Retinal pigment epithelial cell (primary cell): ENCODE measurements at regions not wholly inside any gene's neighbourhood (a gene's known extent, or its start where the extent isn't known, plus 50 kb on each side); places are given as distances from the start of the nearest gene placed in this dataset.

Source experiments
- DNase-seq: peaks from one replicate; pipeline ENCODE4 v3.0.0-alpha.2; 2010; ENCODE audit warnings: low read depth
- H3K4me3 ChIP-seq: 2 replicates; pipeline ENCODE4 v1.5.1; 2011; ENCODE audit warnings: mild to moderate bottlenecking, low read length, control low read depth, moderate library complexity
- CTCF ChIP-seq: conservative IDR thresholded peaks from 2 replicates; pipeline ENCODE4 v1.5.1; 2011; ENCODE audit warnings: low read depth, low read length, control low read depth, inconsistent platforms

GRCh38 chr9:80158554-80159170 is 586.9 kb downstream of the TLE4 start:
- H3K4me3 ChIP-seq: no peak overlapping the region
- no peak for DNase-seq
- no peak for TF ChIP-seq CTCF

GRCh38 chr9:80158131-80158530 is 586.4 kb downstream of the TLE4 start:
- H3K4me3 ChIP-seq: no peak overlapping the region
- DNase-seq: no peak
- no peak for TF ChIP-seq CTCF

DNA sequence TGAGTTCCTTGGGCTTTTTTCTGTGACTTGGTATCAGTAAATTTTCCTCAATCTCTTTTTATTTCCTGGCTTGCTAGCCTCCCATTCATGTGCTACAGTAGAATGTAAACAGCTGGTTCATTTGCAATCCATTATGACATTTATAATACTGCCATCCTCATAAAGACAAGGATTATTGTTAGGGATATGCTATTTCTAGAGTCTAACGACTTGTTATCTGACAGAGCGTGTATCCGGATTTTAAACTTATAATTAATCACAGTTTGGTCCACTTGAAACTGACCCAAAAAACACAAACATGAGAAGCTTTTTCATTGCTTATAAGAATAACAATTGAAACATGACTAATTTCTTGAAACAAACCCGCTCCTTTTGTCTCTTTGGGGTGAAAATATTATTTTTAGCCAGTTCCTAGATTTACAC is 585.8 kb downstream of the TLE4 start:
- no peak overlapping the region for H3K4me3 ChIP-seq
- no peak for TF ChIP-seq CTCF
- no peak for DNase-seq

GRCh38 chr9:80156756-80157472 is 585.1 kb downstream of the TLE4 start:
- no peak overlapping the region for H3K4me3 ChIP-seq
- TF ChIP-seq CTCF: no peak

DNA sequence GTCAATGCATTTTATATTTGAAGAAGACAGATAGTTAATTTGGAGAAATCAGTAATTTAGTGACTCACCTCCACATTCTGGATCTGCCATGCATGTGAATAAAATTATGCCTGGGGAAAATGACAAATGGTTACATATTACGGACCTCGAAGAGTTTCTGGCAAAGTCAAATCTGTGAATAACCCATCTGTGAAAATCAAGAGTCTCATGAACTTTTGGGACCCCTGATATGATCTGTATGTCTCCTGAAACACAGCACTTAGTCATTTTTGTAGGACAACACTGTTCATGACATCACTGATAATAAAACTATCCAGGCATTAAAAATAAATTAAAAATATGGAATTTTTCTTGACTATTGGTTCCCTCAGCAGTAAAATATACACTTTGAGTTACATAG is 584.5 kb downstream of the TLE4 start:
- TF ChIP-seq CTCF: no peak
- no peak overlapping the region for H3K4me3 ChIP-seq
- DNase-seq: no peak

More at GRCh38 chr9:80156756-80157472, 585.1 kb downstream of the TLE4 start:
- DNase-seq: no peak

GRCh38 chr9:80147866-80148265 is 576.1 kb downstream of the TLE4 start:
- TF ChIP-seq CTCF: no peak
- no peak overlapping the region for H3K4me3 ChIP-seq
- no peak for DNase-seq

GRCh38 chr9:80146466-80146865 is 574.7 kb downstream of the TLE4 start:
- TF ChIP-seq CTCF: peak; percentile 46
- H3K4me3 ChIP-seq: no peak overlapping the region
- DNase-seq: no peak
